Nephron progenitor cell (in vitro differentiated cells): ENCODE measurements at regions not wholly inside any gene's neighbourhood (a gene's known extent, or its start where the extent isn't known, plus 50 kb on each side); places are given as distances from the start of the nearest gene placed in this dataset.
"Not testable (repeated sequence)": the region's sequence is repeated elsewhere in the genome, so short reads cannot be mapped to it uniquely, and the experiment has no call there.

Experiments used
- DNase-seq: peaks from one replicate; pipeline ENCODE4 v3.0.0; 2021
- H3K27ac Mint-ChIP-seq: 2 replicates; pipeline ENCODE4 v1.8.0; 2021; ENCODE audit warnings: mild to moderate bottlenecking, moderate library complexity, mixed read lengths
- H3K27me3 Mint-ChIP-seq: 2 replicates; pipeline ENCODE4 v1.8.0; 2021; ENCODE audit warnings: mild to moderate bottlenecking, low read depth, mixed read lengths; ENCODE audit not compliant: poor library complexity
- H3K36me3 Mint-ChIP-seq: 2 replicates; pipeline ENCODE4 v1.8.0; 2021; ENCODE audit warnings: low read depth, mixed read lengths
- H3K4me1 Mint-ChIP-seq: 2 replicates; pipeline ENCODE4 v1.8.0; 2021; ENCODE audit warnings: mixed read lengths
- H3K4me3 Mint-ChIP-seq: 2 replicates; pipeline ENCODE4 v1.8.0; 2021; ENCODE audit warnings: mild to moderate bottlenecking, moderate library complexity, mixed read lengths
- H3K9me3 Mint-ChIP-seq: 2 replicates; pipeline ENCODE4 v1.8.0; 2021; ENCODE audit warnings: mild to moderate bottlenecking, moderate library complexity, mixed read lengths
- CTCF ChIP-seq: fragments of 200-600 bp; sonication (generic); IDR thresholded peaks from 2 replicates; pipeline ENCODE4 v1.5.0; 2021; ENCODE audit warnings: antibody characterized with exemption

- DNase-seq, result no peak
- Mint-ChIP-seq H3K36me3 (no peaks in the 10 kb centered on the region), H3K27me3 (no peaks in the 10 kb centered on the region), H3K9me3 (no peaks in the 10 kb centered on the region), H3K4me3 (no peak overlapping the region), H3K27ac (no peak overlapping the region), H3K4me1 (no peaks in the 10 kb centered on the region)
- no peak for TF ChIP-seq CTCF
Observed at GRCh38 chr2:84126530-84126929, 332.6 kb downstream of the SUCLG1 start.

- Mint-ChIP-seq H3K27me3 (no peaks in the 10 kb centered on the region), H3K4me3 (no peak overlapping the region), H3K9me3 (no peaks in the 10 kb centered on the region), H3K4me1 (no peaks in the 10 kb centered on the region), H3K27ac (no peak overlapping the region), H3K36me3 (no peaks in the 10 kb centered on the region)
- DNase-seq, result no peak
- no peak for TF ChIP-seq CTCF
Observed at GRCh38 chr2:84126084-84126483, 333.0 kb downstream of the SUCLG1 start.

GRCh38 chr2:84116143-84116542 is 342.9 kb downstream of the SUCLG1 start:
- Mint-ChIP-seq H3K4me1 (no peaks in the 10 kb centered on the region), H3K4me3 (no peak overlapping the region), H3K36me3 (no peaks in the 10 kb centered on the region), H3K9me3 (peaks cover 18% of the 10 kb centered on the region), H3K27ac (no peak overlapping the region), H3K27me3 (no peaks in the 10 kb centered on the region)
- no peak for DNase-seq
- TF ChIP-seq CTCF, result no peak

GRCh38 chr2:84115173-84115857 is 343.8 kb downstream of the SUCLG1 start:
- Mint-ChIP-seq H3K4me3 (no peak overlapping the region), H3K4me1 (no peaks in the 10 kb centered on the region)

GRCh38 chr2:84103816-84104527 is 355.1 kb downstream of the SUCLG1 start:
- not testable (repeated sequence) for H3K4me3 Mint-ChIP-seq, DNase-seq

More at GRCh38 chr2:84115173-84115857, 343.8 kb downstream of the SUCLG1 start:
- Mint-ChIP-seq H3K9me3 (peaks cover 18% of the 10 kb centered on the region), H3K36me3 (no peaks in the 10 kb centered on the region), H3K27ac (no peak overlapping the region), H3K27me3 (no peaks in the 10 kb centered on the region)
- no peak for TF ChIP-seq CTCF
- no peak for DNase-seq

GRCh38 chr2:84102274-84102673 is 356.8 kb downstream of the SUCLG1 start:
- H3K9me3 Mint-ChIP-seq, result peaks cover 47% of the 10 kb centered on the region
- no peak for TF ChIP-seq CTCF
- no peaks in the 10 kb centered on the region for H3K36me3 Mint-ChIP-seq
- no peaks in the 10 kb centered on the region for H3K4me1 Mint-ChIP-seq
- no peak overlapping the region for H3K4me3 Mint-ChIP-seq
- DNase-seq, result no peak
- no peaks in the 10 kb centered on the region for H3K27me3 Mint-ChIP-seq
- no peak overlapping the region for H3K27ac Mint-ChIP-seq

More at GRCh38 chr2:84103816-84104527, 355.1 kb downstream of the SUCLG1 start:
- not testable (repeated sequence) for H3K36me3 Mint-ChIP-seq, H3K27ac Mint-ChIP-seq, H3K27me3 Mint-ChIP-seq, H3K4me1 Mint-ChIP-seq
- peaks cover 50% of the 10 kb centered on the region for H3K9me3 Mint-ChIP-seq
